Right kidney (tissue), 1 donor: ENCODE measurements at regions not wholly inside any gene's neighbourhood (a gene's known extent, or its start where the extent isn't known, plus 50 kb on each side); places are given as distances from the start of the nearest gene placed in this dataset.

Experiments used
- DNase-seq: peaks from one replicate; pipeline ENCODE4 v3.0.0-alpha.2; 2016

- DNase-seq, result no peak
These were observed 1479.8 kb upstream of the ACVR2A start for GRCh38 chr2:146365041-146365440.

GRCh38 chr2:146363731-146364130 is 1481.1 kb upstream of the ACVR2A start:
- no peak for DNase-seq

GRCh38 chr2:146351689-146352088 is 1493.1 kb upstream of the ACVR2A start:
- no peak for DNase-seq

- no peak for DNase-seq
These were observed 1495.5 kb upstream of the ACVR2A start for GRCh38 chr2:146349334-146349733.

GRCh38 chr2:146324951-146325350 is 1519.9 kb upstream of the ACVR2A start:
- DNase-seq, result no peak

- no peak for DNase-seq
These were observed 1521.3 kb upstream of the ACVR2A start for GRCh38 chr2:146323564-146323963.

GRCh38 chr2:146321175-146321574 is 1523.7 kb upstream of the ACVR2A start:
- DNase-seq, result peak; percentile 17

- DNase-seq, result no peak
These were observed 1526.9 kb upstream of the ACVR2A start for GRCh38 chr2:146317959-146318358.

- DNase-seq, result no peak
These were observed 1531.9 kb upstream of the ACVR2A start for GRCh38 chr2:146312899-146313298.

- DNase-seq, result no peak
These were observed 1539.7 kb upstream of the ACVR2A start for GRCh38 chr2:146305164-146305563.

GRCh38 chr2:146301287-146301686 is 1543.5 kb upstream of the ACVR2A start:
- DNase-seq, result no peak

GRCh38 chr2:146295080-146295670 is 1549.7 kb upstream of the ACVR2A start:
- no peak for DNase-seq

GRCh38 chr2:146287281-146287680 is 1557.5 kb upstream of the ACVR2A start:
- DNase-seq, result no peak

- no peak for DNase-seq
These were observed 1565.9 kb upstream of the ACVR2A start for GRCh38 chr2:146278881-146279280.

- no peak for DNase-seq
These were observed 1573.5 kb upstream of the ACVR2A start for GRCh38 chr2:146271131-146271831.

- no peak for DNase-seq
These were observed 1574.2 kb upstream of the ACVR2A start for GRCh38 chr2:146270618-146271017.

- no peak for DNase-seq
These were observed 1577.7 kb upstream of the ACVR2A start for GRCh38 chr2:146267093-146267492.

GRCh38 chr2:146265656-146266055 is 1579.2 kb upstream of the ACVR2A start:
- no peak for DNase-seq

GRCh38 chr2:146262606-146263005 is 1582.2 kb upstream of the ACVR2A start:
- no peak for DNase-seq

- no peak for DNase-seq
These were observed 1584.3 kb upstream of the ACVR2A start for GRCh38 chr2:146260551-146260950.

GRCh38 chr2:146259816-146260215 is 1585.0 kb upstream of the ACVR2A start:
- no peak for DNase-seq

- DNase-seq, result no peak
These were observed 1586.8 kb upstream of the ACVR2A start for GRCh38 chr2:146258071-146258470.

GRCh38 chr2:146252119-146252518 is 1592.7 kb upstream of the ACVR2A start:
- no peak for DNase-seq

- DNase-seq, result no peak
These were observed 1593.5 kb upstream of the ACVR2A start for GRCh38 chr2:146251328-146251727.
